ENCODE measurements at regions not wholly inside any gene's neighbourhood (a gene's known extent, or its start where the extent isn't known, plus 50 kb on each side); places are given as distances from the start of the nearest gene placed in this dataset.

- DNase-seq (ENCODE audit: low read depth, low spot score) = no peak
Observed at GRCh38 chr2:14321357-14321756, 311.2 kb upstream of the LRATD1 start.

GRCh38 chr2:14322306-14322705, 310.2 kb upstream of the LRATD1 start:
- no peak for DNase-seq (ENCODE audit: low read depth, low spot score)

- no peak for DNase-seq (ENCODE audit: low read depth, low spot score)
Observed at GRCh38 chr2:14324308-14324707, 308.2 kb upstream of the LRATD1 start.

- no peak for DNase-seq (ENCODE audit: low read depth, low spot score)
Observed at GRCh38 chr2:14330884-14331283, 301.6 kb upstream of the LRATD1 start.

GRCh38 chr2:14336759-14337382, 295.6 kb upstream of the LRATD1 start:
- no peak for DNase-seq (ENCODE audit: low read depth, low spot score)

- DNase-seq (ENCODE audit: low read depth, low spot score) = no peak
Observed at GRCh38 chr2:14340703-14341102, 291.8 kb upstream of the LRATD1 start.

GRCh38 chr2:14342313-14342712, 290.2 kb upstream of the LRATD1 start:
- DNase-seq (ENCODE audit: low read depth, low spot score) = no peak

- no peak for DNase-seq (ENCODE audit: low read depth, low spot score)
Observed at GRCh38 chr2:14344355-14344754, 288.2 kb upstream of the LRATD1 start.

- no peak for DNase-seq (ENCODE audit: low read depth, low spot score)
Observed at GRCh38 chr2:14348247-14348646, 284.3 kb upstream of the LRATD1 start.

GRCh38 chr2:14350856-14351255, 281.7 kb upstream of the LRATD1 start:
- no peak for DNase-seq (ENCODE audit: low read depth, low spot score)

- no peak for DNase-seq (ENCODE audit: low read depth, low spot score)
Observed at GRCh38 chr2:14352067-14352466, 280.4 kb upstream of the LRATD1 start.

- DNase-seq (ENCODE audit: low read depth, low spot score) = no peak
Observed at GRCh38 chr2:14354231-14354630, 278.3 kb upstream of the LRATD1 start.

- DNase-seq (ENCODE audit: low read depth, low spot score) = no peak
Observed at GRCh38 chr2:14355102-14355501, 277.4 kb upstream of the LRATD1 start.

- DNase-seq (ENCODE audit: low read depth, low spot score) = no peak
Observed at GRCh38 chr2:14358339-14358738, 274.2 kb upstream of the LRATD1 start.

- DNase-seq (ENCODE audit: low read depth, low spot score) = no peak
Observed at GRCh38 chr2:14358774-14359173, 273.7 kb upstream of the LRATD1 start.

GRCh38 chr2:14363137-14363536, 269.4 kb upstream of the LRATD1 start:
- no peak for DNase-seq (ENCODE audit: low read depth, low spot score)

- no peak for DNase-seq (ENCODE audit: low read depth, low spot score)
Observed at GRCh38 chr2:14363976-14364375, 268.5 kb upstream of the LRATD1 start.

- no peak for DNase-seq (ENCODE audit: low read depth, low spot score)
Observed at GRCh38 chr2:14364471-14364870, 268.0 kb upstream of the LRATD1 start.

- no peak for DNase-seq (ENCODE audit: low read depth, low spot score)
Observed at GRCh38 chr2:14385043-14385442, 247.5 kb upstream of the LRATD1 start.

GRCh38 chr2:14387332-14387731, 245.2 kb upstream of the LRATD1 start:
- DNase-seq (ENCODE audit: low read depth, low spot score) = no peak

GRCh38 chr2:14388724-14389123, 243.8 kb upstream of the LRATD1 start:
- no peak for DNase-seq (ENCODE audit: low read depth, low spot score)

GRCh38 chr2:14396533-14397083, 235.9 kb upstream of the LRATD1 start:
- no peak for DNase-seq (ENCODE audit: low read depth, low spot score)

GRCh38 chr2:14398641-14399040, 233.9 kb upstream of the LRATD1 start:
- DNase-seq (ENCODE audit: low read depth, low spot score) = no peak

- DNase-seq (ENCODE audit: low read depth, low spot score) = peak; percentile 0
Observed at GRCh38 chr2:14401873-14402272, 230.6 kb upstream of the LRATD1 start.

All from ELF-1 (cell line).